Endothelial cell of umbilical vein (primary cell): ENCODE measurements at regions not wholly inside any gene's neighbourhood (a gene's known extent, or its start where the extent isn't known, plus 50 kb on each side); places are given as distances from the start of the nearest gene placed in this dataset.

ENCODE experiments used
- BruUV-seq: library from RNA; stranded (reverse); fragments of 400-500 nt; replicated peaks from 2 replicates; lab custom pipeline; 2021; lab: Mats Ljungman, UMichigan
- CTCF ChIA-PET: fragments of 300-600, 350-600 bp; sonication (Branson Sonifier 250); formaldehyde crosslinking; loops from one replicate; lab custom pipeline; 2021; ENCODE audit warnings: antibody characterized with exemption, inconsistent platforms; lab: Charles Lee
- POLR2A ChIA-PET: fragments of 300-600, 350-600 bp; sonication (Branson Sonifier 250); formaldehyde crosslinking; loops from one replicate; lab custom pipeline; 2021; ENCODE audit warnings: antibody characterized with exemption, inconsistent platforms; lab: Charles Lee
- DNase-seq: peaks from one replicate; pipeline ENCODE4 v3.0.0-alpha.2; 2011; ENCODE audit warnings: low read depth, low spot score
- FAIRE-seq: peaks from 2 replicates; lab custom pipeline; 2011; peaks lifted over from hg19 to GRCh38; lab: Jason Lieb, UNC
- H2AFZ ChIP-seq: 2 replicates; pipeline ENCODE4 v1.6.0; 2012; ENCODE audit warnings: low read depth, low read length, control low read depth, inconsistent platforms
- H3K27ac ChIP-seq: 2 replicates; pipeline ENCODE4 v1.5.1; 2011; ENCODE audit warnings: low read depth, mild to moderate bottlenecking, control low read depth, low read length, moderate library complexity; ENCODE audit not compliant: insufficient read depth
- H3K27me3 ChIP-seq, 2 experiments: 2 replicates each; pipeline versions ENCODE4 v1.6.0 to v1.6.1; 2011; ENCODE audit warnings: low read length in 2 of 2, mixed read lengths in 1 of 2; ENCODE audit not compliant: control insufficient read depth in 2 of 2, insufficient read depth in 2 of 2
- H3K36me3 ChIP-seq, 2 experiments: 2 replicates in 1 of 2; 3 replicates in 1 of 2; pipeline ENCODE4 v1.5.1; 2011; ENCODE audit warnings: low read length in 2 of 2, mild to moderate bottlenecking in 1 of 2, moderate library complexity in 1 of 2; ENCODE audit not compliant: control insufficient read depth in 2 of 2, insufficient read depth in 2 of 2; ENCODE audit errors: extremely low read depth in 1 of 2
- H3K4me1 ChIP-seq: 3 replicates; pipeline ENCODE4 v1.5.1; 2011; ENCODE audit warnings: mild to moderate bottlenecking, low read length; ENCODE audit not compliant: control insufficient read depth, insufficient read depth; ENCODE audit errors: extremely low read depth
- H3K4me2 ChIP-seq: 2 replicates; pipeline ENCODE4 v1.6.1; 2011; ENCODE audit warnings: low read length, control low read depth, mixed read lengths; ENCODE audit not compliant: insufficient read depth
- H3K4me3 ChIP-seq, 3 experiments: fragments of 200-600 bp in 1 of 3; sonication (generic), shearing (Covaris generic) in 1 of 3; replicated peaks in 1 of 3; 2 replicates each; pipeline ENCODE4 v1.5.1; 2011 to 2016; ENCODE audit warnings: control low read depth in 3 of 3, low read length in 3 of 3, mild to moderate bottlenecking in 2 of 3, inconsistent platforms in 1 of 3, low read depth in 1 of 3, moderate library complexity in 1 of 3; ENCODE audit not compliant: insufficient read depth in 1 of 3
- H3K79me2 ChIP-seq: 2 replicates; pipeline ENCODE4 v1.6.0; 2012; ENCODE audit warnings: low read length, inconsistent platforms; ENCODE audit not compliant: control insufficient read depth, insufficient read depth
- H3K9ac ChIP-seq: replicated peaks from 2 replicates; pipeline ENCODE3; 2011; ENCODE audit warnings: low read length, control low read depth; ENCODE audit not compliant: insufficient read depth; ENCODE audit errors: extremely low read depth
- H3K9me1 ChIP-seq: replicated peaks from 3 replicates; pipeline ENCODE4 v1.6.0; 2011; ENCODE audit warnings: mild to moderate bottlenecking, low read length; ENCODE audit not compliant: control insufficient read depth, insufficient read depth; ENCODE audit errors: extremely low read depth
- H3K9me3 ChIP-seq: replicated peaks from 2 replicates; pipeline ENCODE4 v1.5.1; 2012; ENCODE audit warnings: low read length, inconsistent platforms; ENCODE audit not compliant: control insufficient read depth, insufficient read depth
- H4K20me1 ChIP-seq: replicated peaks from 2 replicates; pipeline ENCODE3; 2011; ENCODE audit warnings: mild to moderate bottlenecking, low read length; ENCODE audit not compliant: control insufficient read depth, insufficient read depth; ENCODE audit errors: extremely low read depth
- CTCF ChIP-seq, 2 donors: IDR thresholded peaks; 1 replicate in 1 of 2; 2 replicates in 1 of 2; pipeline ENCODE4 v1.5.1; 2011; ENCODE audit warnings: low read length in 2 of 2, mild to moderate bottlenecking in 2 of 2, moderate library complexity in 2 of 2, control low read depth in 1 of 2, inconsistent platforms in 1 of 2, low read depth in 1 of 2; ENCODE audit not compliant: insufficient read depth in 1 of 2; ENCODE audit errors: extremely low read depth in 1 of 2
- EZH2 ChIP-seq: IDR thresholded peaks from 2 replicates; pipeline ENCODE4 v1.6.1; 2012; ENCODE audit warnings: borderline replicate concordance, low read depth, mild to moderate bottlenecking, moderate library complexity, low read length, inconsistent platforms; ENCODE audit not compliant: severe bottlenecking
- FOS ChIP-seq: IDR thresholded peaks from 2 replicates; pipeline ENCODE4 v1.6.1; 2011; ENCODE audit warnings: mild to moderate bottlenecking, low read length, moderate library complexity, borderline replicate concordance; ENCODE audit not compliant: insufficient read depth
- GATA2 ChIP-seq: IDR thresholded peaks from 2 replicates; pipeline ENCODE4 v1.7.0; 2011; ENCODE audit warnings: low read depth, mild to moderate bottlenecking, moderate library complexity, mixed read lengths, low read length; ENCODE audit not compliant: insufficient read length, insufficient read depth
- JUN ChIP-seq: IDR thresholded peaks from 2 replicates; pipeline ENCODE4 v1.6.1; 2011; ENCODE audit warnings: borderline replicate concordance, low read depth; ENCODE audit not compliant: insufficient read length, insufficient read depth
- MAX ChIP-seq: IDR thresholded peaks from 2 replicates; pipeline ENCODE4 v1.6.1; 2011; ENCODE audit not compliant: insufficient read depth, insufficient read length
- MYC ChIP-seq: IDR thresholded peaks from one replicate; pipeline ENCODE4 v1.6.1; 2011; ENCODE audit warnings: mild to moderate bottlenecking, low read depth, low read length
- POLR2A ChIP-seq: IDR thresholded peaks from 2 replicates; pipeline ENCODE4 v1.6.1; 2012; ENCODE audit warnings: low read depth, mild to moderate bottlenecking, control low read depth, low read length
- POLR2AphosphoS5 ChIP-seq: IDR thresholded peaks from 2 replicates; pipeline ENCODE4 v1.6.1; 2012; ENCODE audit warnings: low read depth, mild to moderate bottlenecking, control low read depth, low read length, moderate library complexity; ENCODE audit not compliant: insufficient read depth
- dilution Hi-C: fragments of 300-500 bp; cut with MboI; formaldehyde crosslinking; loops from one replicate; pipeline ENCODE4 v1.15.0; 2019; ENCODE audit warnings: low sequenced_read_pairs; ENCODE audit not compliant: extremely low pct_ligation_motif_present
- intact Hi-C: fragments of 100-400 bp; cut with micrococcal nuclease; formaldehyde crosslinking; loops from one replicate; pipeline ENCODE4 v1.10.0; 2022

GRCh38 chr3:65194744-65195143 lies 506.9 kb upstream of the ADAMTS9 start:
- Histone ChIP-seq H3K9ac (no peak overlapping the region), H3K27me3 (peaks cover 0 to 3% of the 10 kb centered on the region in 2 experiments), H3K4me2 (no peak overlapping the region), H2AFZ (no peak overlapping the region), H3K79me2 (no peaks in the 10 kb centered on the region), H3K27ac (no peak overlapping the region), H3K9me1 (no peaks in the 10 kb centered on the region), H3K36me3 (no peaks in the 10 kb centered on the region), H3K9me3 (no peaks in the 10 kb centered on the region), H3K4me1 (no peaks in the 10 kb centered on the region), H4K20me1 (no peaks in the 10 kb centered on the region), H3K4me3 (no peak overlapping the region)
- FAIRE-seq (no peak), DNase-seq (no peak)
- no peak for TF ChIP-seq MAX
- TF ChIP-seq CTCF (IDR thresholded peaks at IDR 0.05; ENCODE audit: extremely low read depth in 1 of 2, insufficient read depth in 1 of 2, low read depth in 1 of 2, low read length in 2 of 2), result no peak
- no peak for TF ChIP-seq JUN
- TF ChIP-seq POLR2AphosphoS5, result no peak
- no peak for TF ChIP-seq MYC
- TF ChIP-seq GATA2, result no peak
- no peak for TF ChIP-seq EZH2
- TF ChIP-seq FOS, result no peak
- no peak for TF ChIP-seq POLR2A
- dilution Hi-C loops (no loop called here), intact Hi-C loops (no loop called here)
- CTCF ChIA-PET, result interaction anchor here (2.1 kb wide), 1 partner anchor 25 kb away, joined by 5 read pairs; no protein-coding TSS in a partner anchor
- POLR2A ChIA-PET, result no interaction called here
- no TSS peak for BruUV-seq
